ENCODE measurements at regions not wholly inside any gene's neighbourhood (a gene's known extent, or its start where the extent isn't known, plus 50 kb on each side); places are given as distances from the start of the nearest gene placed in this dataset.
A peak's percentile ranks its signal among the peaks of the same experiment; 100 is the strongest.

- no peak for DNase-seq (ENCODE audit: low read depth)
- no peak overlapping the region for H3K4me3 ChIP-seq (ENCODE audit: low read depth, low read length)
- TF ChIP-seq CTCF (IDR thresholded peaks at IDR 0.05; ENCODE audit: insufficient read depth, low read depth, low read length), result no peak
Measured at GRCh38 chr3:176946202-176946601, 251.1 kb downstream of the TBL1XR1 start.

- DNase-seq (ENCODE audit: low read depth), result no peak
- TF ChIP-seq CTCF (IDR thresholded peaks at IDR 0.05; ENCODE audit: insufficient read depth, low read depth, low read length), result no peak
- no peak overlapping the region for H3K4me3 ChIP-seq (ENCODE audit: low read depth, low read length)
Measured at GRCh38 chr3:176942305-176942704, 255.0 kb downstream of the TBL1XR1 start.

- no peak for TF ChIP-seq CTCF (IDR thresholded peaks at IDR 0.05; ENCODE audit: insufficient read depth, low read depth, low read length)
- no peak for DNase-seq (ENCODE audit: low read depth)
- H3K4me3 ChIP-seq (ENCODE audit: low read depth, low read length), result no peak overlapping the region
Measured at GRCh38 chr3:176941689-176942088, 255.6 kb downstream of the TBL1XR1 start.

GRCh38 chr3:176939022-176939817 lies 258.1 kb downstream of the TBL1XR1 start:
- H3K4me3 ChIP-seq (ENCODE audit: low read depth, low read length), result no peak overlapping the region
- DNase-seq (ENCODE audit: low read depth), result peak; percentile 79
- peak; percentile 75 for TF ChIP-seq CTCF (IDR thresholded peaks at IDR 0.05; ENCODE audit: insufficient read depth, low read depth, low read length)

- no peak for TF ChIP-seq CTCF (IDR thresholded peaks at IDR 0.05; ENCODE audit: insufficient read depth, low read depth, low read length)
- no peak overlapping the region for H3K4me3 ChIP-seq (ENCODE audit: low read depth, low read length)
- no peak for DNase-seq (ENCODE audit: low read depth)
Measured at GRCh38 chr3:176937994-176938393, 259.3 kb downstream of the TBL1XR1 start.

GRCh38 chr3:176937541-176937940 lies 259.7 kb downstream of the TBL1XR1 start:
- no peak for TF ChIP-seq CTCF (IDR thresholded peaks at IDR 0.05; ENCODE audit: insufficient read depth, low read depth, low read length)
- DNase-seq (ENCODE audit: low read depth), result no peak
- no peak overlapping the region for H3K4me3 ChIP-seq (ENCODE audit: low read depth, low read length)

All from fibroblast of villous mesenchyme (primary cell).